ENCODE measurements at regions not wholly inside any gene's neighbourhood (a gene's known extent, or its start where the extent isn't known, plus 50 kb on each side); places are given as distances from the start of the nearest gene placed in this dataset.
"Not testable (repeated sequence)": the region's sequence is repeated elsewhere in the genome, so short reads cannot be mapped to it uniquely, and the experiment has no call there.

DNA sequence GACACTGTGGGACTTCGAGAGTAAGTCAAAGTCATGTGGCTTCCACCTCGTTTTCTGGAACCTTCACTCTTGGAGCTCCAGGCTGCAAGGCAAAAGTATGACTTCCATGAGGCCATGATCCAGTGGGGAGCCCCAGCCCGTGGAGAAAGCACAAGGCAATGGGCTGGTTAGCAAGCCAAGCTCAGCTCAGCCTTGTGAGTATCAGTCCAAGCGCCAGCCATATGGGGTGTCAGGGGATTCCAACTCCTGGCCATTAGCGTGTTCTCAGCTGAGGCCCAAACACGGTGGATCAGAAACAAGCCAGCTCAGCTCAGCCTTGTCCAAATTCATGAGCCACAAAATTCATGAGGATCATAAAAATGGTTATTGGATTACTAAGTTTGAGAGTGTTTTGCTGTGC is 261.0 kb downstream of the RHOU start:
- DNase-seq, result no peak

DNA sequence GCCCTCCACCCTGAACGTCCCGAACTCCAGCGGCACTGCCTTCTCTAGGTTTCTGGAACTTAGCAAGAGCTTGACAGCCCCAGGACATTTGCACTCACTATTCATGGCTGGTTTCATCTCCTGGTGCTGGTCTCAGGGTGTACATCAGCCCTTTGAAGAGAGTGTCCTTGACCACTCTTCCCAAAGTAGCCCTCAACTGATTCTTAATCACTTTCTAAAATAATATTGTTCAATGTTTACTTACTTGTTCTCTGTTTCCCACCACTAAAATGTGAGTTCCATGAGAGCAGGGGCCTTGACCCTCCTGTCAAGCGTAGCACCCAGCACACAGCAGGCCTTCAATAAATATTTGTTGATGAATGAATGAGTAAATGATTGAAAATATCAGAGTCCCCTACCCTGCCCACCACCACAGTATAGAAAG is 262.5 kb downstream of the RHOU start:
- DNase-seq, result no peak

- DNase-seq, result peak; percentile 28
Measured at GRCh38 chr1:228998179-228998578, 262.9 kb downstream of the RHOU start.

DNA sequence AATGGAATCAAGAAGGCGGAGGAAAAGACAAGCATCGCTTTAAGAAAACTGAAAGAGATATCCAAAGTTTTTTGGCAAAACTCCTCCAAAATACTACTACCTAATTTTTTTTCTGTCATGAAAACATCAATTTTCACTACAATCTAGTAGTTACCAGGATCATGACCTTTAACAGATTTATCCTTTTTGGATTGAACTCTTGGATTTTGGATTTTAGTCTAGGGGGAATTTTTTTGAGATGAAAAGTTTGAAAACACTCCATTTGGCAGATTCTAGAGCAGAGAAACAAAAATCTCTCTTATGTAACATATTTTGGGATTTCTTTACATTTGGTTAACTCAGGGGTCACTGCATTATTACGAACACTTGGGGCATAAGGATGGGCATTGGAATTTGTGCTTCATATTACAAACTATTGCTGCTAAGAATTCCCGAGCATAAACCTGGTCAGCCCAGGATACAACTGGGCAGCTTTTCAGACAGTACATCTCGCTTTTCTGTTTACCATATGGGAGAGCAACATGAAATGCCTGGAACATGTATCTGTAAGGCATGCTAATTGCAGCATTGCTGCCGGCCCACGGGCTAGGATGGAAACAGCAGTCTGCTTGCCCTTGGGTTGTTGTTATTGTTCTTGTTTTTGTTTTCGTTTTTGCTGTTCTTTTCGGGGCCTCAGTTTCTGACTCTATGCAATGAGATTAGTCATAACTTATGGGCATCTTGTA is 264.3 kb downstream of the RHOU start:
- no peak for DNase-seq

DNA sequence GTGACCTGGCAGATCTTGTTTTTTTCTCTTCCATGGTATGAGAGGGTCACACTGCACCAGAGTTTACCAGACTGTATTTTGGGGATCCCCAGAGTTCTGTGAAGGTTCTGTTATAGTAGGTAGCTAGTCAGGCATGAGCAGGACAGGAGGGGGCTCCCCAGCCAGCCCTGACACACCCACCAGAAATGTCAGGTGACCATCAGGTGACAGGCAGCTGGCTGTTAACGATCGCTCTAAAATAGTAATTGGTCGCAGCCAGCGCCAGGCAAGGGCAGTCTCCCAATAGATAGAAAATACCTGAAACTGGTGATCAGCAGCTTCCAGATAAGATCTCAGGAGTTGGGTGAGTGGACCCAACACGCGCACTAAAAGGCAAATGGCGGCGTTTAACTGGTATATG is 264.9 kb downstream of the RHOU start:
- no peak for DNase-seq

DNA sequence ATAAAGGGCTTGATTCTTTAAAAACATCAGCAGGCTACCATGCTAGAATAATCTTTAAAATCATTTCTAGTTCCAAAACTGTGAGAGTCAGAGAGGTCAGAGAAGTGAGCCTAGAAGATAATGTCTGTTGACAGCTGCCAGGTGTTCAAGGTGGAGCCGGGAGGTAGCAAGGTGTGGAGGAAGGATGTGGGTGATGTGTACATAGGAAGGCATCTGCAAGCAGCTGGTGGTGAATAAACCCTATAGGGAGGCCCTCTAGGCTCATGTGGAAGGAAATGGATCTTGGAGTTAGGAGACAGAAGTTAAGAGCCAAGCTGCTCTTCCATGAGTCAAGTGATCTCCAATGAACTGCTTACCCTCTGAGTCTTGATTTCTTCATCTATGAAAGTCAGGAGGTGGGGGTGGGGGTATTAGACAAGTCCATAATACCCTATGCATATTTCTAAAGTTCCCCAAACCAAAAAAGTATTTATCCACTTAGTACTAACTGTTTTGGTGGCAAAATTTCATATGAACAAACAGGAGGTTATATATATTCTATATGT is 266.3 kb downstream of the RHOU start:
- peak; percentile 61 for DNase-seq

DNA sequence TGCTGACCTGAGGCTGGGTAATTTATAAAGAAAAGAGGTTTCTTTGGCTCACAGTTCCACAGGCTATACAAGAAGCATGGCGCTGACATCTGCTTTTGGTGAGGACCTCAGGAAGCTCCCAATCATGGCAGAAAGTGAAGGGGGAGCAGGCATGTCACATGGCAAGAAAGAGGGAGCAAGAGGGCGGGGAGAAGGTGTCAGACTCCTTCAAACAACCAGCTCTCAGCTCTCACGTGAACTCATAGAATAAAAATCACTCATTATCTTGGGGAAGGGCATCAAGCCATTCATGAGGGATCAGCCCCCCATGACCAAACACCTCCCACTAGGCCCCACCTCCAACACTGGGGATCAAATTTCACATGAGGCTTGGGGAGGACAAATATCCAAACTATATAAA is 266.8 kb downstream of the RHOU start:
- no peak for DNase-seq

DNA sequence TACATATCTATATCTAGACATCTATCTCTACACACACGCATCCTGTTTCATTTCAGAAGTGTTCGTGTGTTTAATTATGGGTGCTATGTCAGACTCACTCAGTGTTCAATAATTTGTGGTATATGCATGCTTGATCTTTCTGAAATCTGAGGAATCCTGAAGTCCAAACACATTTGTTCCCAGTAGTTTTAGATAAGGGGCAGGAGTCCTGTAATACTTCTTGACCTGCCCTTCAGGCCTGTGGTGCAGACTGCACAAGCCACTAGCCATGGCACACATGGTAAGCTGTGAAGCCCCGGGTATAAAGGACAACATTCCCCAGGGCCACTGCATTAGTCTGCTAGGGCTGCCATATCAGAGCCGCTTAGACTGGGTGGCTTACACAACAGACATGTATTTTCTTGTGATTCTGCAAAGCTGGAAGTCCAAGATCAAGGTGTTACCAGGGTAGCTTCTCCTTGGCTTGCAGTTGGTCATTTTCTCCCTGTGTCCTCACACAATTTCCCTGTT is 267.2 kb downstream of the RHOU start:
- DNase-seq, result no peak

GRCh38 chr1:229003233-229004031 is 267.5 kb upstream of the RAB4A start:
- no peak for DNase-seq

DNA sequence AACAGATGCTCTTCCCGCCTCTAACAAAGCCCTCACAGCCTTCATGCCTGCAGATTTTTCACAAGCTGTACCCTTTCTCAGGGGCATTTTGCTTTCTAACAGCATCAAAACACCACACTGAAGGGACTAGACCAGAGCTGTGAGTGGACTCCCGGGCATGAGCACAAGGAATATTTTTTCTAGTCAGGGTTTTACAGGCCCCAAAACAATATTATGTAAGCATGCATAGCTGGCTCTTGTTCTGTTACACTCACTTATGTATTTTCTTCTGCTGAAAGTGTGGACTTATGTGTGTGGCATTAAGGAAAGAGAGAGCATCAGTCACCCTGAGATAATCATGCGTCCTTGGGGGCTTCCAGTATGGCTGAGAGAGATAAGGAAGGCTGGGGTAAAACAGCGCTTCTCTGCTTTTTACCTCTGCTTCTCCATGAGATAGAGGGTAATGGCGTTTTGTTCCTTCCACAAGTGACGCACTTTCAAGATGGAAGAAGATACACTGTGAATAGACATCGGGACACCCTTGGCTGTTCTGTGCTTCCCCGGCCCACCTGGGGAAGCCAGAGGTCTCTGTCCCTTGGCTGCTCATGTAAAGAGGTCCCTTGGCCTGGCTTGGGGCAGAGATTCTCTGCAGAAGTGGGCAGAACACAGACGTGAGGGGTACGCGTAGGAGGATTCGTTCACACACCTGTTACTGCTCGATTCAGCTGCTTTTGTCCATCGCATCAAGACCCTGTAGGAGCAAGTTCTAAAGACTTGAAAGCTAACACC is 266.7 kb upstream of the RAB4A start:
- no peak for DNase-seq

DNA sequence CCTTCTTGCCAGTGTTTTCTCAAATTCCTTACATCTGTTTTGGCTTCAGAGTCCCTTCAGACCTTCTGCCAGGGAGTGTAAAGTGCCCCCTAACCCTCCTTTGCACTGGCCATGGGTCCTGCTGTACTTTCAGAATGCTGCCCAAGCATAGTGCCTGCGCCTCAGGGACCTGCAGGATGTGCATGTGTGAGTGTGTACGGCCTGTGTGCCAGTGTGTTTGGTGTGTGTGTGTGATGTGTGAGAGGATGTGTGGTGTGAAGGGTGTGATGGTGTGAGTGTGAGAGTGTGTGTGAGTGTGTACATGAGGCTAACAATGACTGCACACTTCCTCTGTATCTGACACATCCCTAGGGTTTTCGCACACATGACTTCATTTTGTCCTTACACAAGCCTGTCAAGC is 265.8 kb upstream of the RAB4A start:
- no peak for DNase-seq

DNA sequence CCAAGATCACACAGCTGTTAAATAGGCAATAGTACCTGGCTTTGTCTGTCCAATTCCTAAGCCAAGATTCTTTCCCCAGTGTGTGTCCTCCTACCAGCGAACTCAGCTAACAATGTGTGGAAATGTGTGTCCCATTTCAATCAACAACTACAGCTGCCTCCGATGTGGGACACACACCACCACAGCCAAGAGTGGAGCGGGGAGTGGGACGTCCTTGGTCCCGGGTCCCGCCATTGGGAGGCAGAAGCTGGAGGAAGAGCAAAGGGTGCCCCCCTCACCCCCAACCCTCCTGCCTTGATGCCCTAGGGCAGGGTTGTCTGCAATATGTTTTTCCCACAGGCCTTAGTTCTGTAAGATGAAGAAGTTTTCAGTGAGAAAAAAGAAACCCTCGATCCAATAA is 265.4 kb upstream of the RAB4A start:
- DNase-seq, result no peak

GRCh38 chr1:229006121-229006870 is 264.6 kb upstream of the RAB4A start:
- no peak for DNase-seq

DNA sequence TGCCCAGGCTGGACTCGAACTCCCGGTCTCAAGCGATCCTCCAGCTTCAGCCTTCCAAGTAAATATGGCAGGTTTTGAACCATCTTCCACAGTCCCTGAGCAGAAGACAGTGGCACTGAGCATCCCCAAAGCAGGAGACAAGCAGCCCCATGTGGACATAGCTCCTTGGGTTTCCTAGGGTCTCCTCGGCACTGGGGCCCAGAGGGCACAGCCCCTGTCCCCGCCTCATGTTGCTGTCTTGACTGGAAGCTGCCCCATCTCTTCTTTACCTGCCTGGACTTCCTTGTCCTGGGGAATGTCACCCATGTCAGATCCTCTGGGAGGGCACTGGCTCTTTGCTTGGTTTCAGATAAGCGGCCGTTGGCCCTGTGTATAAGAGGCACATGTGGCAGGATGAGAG is 263.7 kb upstream of the RAB4A start:
- no peak for DNase-seq

- DNase-seq, result no peak
Measured at GRCh38 chr1:229007701-229008100, 263.2 kb upstream of the RAB4A start.

DNA sequence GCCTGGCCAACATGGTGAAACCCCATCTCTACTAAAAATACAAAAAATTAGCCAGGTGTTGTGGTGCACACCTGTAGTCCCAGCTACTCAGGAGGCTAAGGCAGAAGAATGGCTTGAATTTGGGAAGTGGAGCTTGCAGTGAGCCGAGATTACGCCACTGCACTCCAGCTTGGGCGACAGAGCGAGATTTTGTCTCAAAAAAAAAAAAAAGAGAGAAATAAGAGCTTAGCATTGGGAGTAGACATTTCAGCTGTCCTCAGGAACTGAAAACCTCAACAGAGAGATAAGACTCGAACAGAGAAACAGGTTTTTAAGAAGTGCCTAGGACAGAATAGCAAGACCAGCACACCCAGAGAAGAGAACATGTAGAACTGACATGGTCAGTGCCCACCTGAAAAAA is 262.6 kb upstream of the RAB4A start:
- not testable (repeated sequence) for DNase-seq

DNA sequence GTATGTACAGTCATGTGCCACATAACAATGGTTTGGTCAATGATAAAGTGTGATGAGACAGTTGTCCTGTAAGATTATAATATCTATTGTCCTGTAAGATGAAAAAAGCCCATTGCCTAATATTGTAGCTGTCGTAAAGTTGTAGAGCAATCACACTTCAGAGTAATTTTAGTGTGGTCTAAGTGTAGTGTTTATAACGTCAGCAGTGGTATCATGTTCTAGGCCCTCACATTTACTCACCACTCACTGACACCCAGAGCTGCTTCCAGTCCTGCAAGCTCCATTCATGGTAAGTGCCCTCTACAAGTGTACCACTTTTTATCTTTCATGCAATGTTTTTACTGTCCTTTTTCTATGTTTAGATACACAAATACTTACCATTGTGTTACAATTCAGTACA is 259.9 kb upstream of the RAB4A start:
- no peak for DNase-seq

GRCh38 chr1:229012823-229013222 is 258.1 kb upstream of the RAB4A start:
- no peak for DNase-seq

- DNase-seq, result no peak
Measured at GRCh38 chr1:229013981-229014380, 256.9 kb upstream of the RAB4A start.

- DNase-seq, result no peak
Measured at GRCh38 chr1:229015806-229016205, 255.1 kb upstream of the RAB4A start.

GRCh38 chr1:229017091-229017490 is 253.8 kb upstream of the RAB4A start:
- no peak for DNase-seq

DNA sequence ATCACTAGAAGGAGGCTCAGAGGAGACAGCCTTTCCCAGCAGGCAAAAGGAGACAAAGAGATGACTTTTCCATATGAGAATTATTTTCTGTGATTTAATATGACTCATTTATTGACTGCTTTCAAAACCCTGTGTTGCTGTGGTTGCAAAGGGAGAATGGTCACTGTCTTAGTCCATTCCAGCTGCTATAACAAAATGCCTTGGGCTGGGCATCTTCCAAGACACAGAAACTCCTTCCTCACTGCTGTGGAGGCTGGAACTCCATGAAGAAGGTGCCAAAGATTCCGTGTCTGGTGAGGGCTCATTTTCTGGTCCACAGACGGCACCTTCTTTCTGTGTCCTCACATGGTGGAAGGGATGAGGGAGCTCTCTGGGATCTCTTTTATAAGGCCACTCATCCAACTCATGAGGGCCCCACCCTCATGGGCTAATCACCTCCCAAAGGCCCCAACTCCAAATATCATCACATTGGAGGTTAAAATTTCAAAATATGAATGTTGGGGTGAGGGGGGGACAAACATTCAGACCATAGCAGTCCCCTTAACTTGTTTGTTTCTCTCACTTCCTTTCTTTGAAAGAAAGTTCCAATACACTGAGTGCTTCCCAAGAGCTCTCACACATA is 252.1 kb upstream of the RAB4A start:
- DNase-seq, result no peak
